GM12874 (cell line): ENCODE measurements at regions not wholly inside any gene's neighbourhood (a gene's known extent, or its start where the extent isn't known, plus 50 kb on each side); places are given as distances from the start of the nearest gene placed in this dataset.

Source experiments
- TF ChIP-seq, protein P1 (sequence below): IDR thresholded peaks from 2 replicates; pipeline ENCODE4 v1.5.1; 2011; ENCODE audit warnings: low read depth, mild to moderate bottlenecking, control low read depth, low read length, moderate library complexity; ENCODE audit not compliant: insufficient read depth

DNA sequence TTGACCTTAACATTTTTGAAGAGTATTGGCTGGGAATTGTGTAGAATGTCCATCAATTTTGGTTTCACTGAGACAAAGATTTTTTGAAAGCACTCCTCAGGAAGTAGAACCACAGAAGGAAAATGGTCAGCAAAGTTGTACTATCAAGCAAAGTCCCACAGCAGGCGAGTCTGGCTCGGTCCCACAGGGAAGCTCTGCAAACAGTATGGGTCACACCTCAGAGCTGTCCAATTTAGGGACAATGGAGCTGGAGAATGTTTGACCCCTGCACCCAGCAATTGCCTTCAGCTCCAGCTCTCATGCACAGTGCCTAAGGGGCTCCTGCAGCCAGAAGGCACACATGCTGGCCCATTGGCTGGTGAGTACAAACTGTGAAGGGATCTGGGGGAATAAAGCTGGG is 147.0 kb downstream of the MAFB start:
- TF ChIP-seq, protein P1, sequence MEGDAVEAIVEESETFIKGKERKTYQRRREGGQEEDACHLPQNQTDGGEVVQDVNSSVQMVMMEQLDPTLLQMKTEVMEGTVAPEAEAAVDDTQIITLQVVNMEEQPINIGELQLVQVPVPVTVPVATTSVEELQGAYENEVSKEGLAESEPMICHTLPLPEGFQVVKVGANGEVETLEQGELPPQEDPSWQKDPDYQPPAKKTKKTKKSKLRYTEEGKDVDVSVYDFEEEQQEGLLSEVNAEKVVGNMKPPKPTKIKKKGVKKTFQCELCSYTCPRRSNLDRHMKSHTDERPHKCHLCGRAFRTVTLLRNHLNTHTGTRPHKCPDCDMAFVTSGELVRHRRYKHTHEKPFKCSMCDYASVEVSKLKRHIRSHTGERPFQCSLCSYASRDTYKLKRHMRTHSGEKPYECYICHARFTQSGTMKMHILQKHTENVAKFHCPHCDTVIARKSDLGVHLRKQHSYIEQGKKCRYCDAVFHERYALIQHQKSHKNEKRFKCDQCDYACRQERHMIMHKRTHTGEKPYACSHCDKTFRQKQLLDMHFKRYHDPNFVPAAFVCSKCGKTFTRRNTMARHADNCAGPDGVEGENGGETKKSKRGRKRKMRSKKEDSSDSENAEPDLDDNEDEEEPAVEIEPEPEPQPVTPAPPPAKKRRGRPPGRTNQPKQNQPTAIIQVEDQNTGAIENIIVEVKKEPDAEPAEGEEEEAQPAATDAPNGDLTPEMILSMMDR, result no peak

DNA sequence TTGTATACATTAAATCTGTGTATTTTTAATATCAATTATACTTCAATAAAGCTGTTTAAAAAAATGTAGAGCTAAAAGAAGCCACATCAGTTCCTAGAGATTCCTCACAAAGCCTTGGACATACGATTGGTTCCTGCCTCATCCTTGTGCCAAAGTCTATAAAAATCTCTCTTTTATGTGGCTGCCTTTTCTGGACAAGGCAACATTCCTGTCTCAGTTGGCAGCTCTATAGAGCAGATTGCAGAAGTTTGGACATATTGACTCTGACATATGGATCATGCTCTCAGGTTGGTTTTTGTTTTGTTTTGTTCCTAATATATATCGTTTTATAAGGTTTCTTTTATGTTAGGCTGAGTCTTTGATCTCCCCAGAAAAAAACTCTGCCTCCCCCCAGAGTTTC is 148.9 kb downstream of the MAFB start:
- TF ChIP-seq, protein P1, result no peak

DNA sequence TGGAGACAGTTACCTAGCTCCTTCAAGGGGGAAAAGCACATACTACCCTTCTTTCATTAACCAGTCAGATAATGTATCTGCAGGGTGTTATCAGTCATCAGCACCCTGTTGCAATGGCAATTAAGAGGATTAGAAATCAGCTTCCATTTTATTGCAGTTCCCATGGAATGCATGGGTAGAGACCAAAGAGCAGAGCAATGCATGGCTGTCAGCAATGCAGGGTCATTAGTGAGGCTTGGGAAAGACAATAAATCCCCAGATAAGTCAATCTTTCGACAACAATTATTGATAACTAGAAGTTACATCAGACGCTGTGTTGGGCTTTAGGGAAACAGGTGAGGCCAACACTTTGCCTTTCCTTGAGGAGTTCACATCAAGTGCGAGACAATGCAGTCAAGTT is 150.9 kb downstream of the MAFB start:
- TF ChIP-seq, protein P1, result no peak

DNA sequence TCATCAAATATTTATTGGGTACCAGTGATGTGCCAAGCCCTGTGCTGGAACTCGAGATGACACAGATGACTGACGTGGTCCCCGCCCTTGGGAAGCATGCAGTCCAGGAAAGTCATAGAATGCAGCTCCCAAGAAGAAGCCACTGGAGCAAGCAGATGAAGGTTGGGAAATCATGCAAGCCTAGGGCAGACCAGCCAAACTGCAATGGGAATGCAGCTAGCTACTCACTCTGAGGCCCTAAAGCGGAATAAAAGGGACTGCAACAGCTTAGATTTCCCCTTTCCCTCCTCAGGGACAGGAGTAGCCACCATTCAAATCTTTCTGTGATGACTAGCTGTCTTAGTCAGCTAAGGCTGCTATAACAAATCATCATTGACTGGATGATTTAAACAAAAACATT is 152.2 kb downstream of the MAFB start:
- TF ChIP-seq, protein P1, result no peak

DNA sequence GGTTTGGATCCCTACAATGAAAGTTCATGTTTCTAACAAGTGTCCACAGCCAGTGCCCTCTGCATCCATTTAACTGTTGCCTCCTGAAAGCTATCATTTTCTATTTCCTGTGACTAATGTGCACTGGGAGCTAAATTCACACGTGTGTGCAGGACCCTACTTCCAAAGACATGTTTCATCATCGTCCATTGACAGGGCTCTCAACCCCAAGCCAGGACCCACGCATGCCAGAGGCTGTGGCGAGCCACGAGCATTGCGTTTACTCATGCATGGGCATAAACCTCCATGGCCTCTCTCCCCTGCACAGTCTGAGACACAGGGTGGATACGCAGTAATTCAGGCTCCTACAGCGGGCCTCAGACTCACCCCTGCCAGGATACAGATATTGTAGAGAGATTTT is 153.2 kb downstream of the MAFB start:
- TF ChIP-seq, protein P1, result no peak

DNA sequence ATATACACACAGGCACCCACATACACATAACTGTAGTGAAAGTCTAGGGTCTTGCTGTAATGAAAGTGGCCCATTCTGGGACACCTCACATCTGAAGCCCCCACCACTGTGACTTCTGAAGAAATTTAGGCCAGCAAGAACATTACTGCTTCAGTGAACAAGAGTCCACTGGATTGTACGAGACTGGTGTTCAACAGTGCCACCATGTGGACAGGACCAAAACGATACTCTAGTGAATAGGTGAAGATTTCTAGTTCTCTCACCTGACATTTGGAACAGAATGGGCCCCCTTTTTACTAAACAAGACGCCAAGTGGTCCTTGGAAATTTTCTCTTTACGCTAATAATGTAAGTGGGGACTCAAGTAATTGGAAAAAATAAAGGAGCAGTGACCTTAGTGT is 156.9 kb downstream of the MAFB start:
- TF ChIP-seq, protein P1, result 0 out of 2 replicates have a peak, but pooled peaks have one; percentile 13

DNA sequence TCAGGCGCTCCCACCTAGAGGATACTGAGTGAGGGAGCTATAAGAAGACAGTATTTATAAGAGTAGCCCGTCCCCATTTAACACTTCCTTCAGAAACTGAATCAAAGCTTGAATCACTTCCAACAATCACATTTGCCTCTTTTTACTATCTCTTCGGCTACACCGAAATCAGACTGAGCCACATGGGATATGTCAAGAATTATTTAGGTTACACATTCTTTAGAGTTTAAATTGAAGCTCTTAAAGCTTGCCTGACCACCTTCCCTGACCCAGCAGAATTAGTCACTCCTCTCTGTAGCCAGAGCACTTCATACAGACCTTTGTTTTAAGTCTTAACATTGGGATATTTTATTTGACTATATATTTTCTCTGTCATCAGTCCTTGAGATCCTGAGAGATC is 163.7 kb downstream of the MAFB start:
- TF ChIP-seq, protein P1, result no peak

DNA sequence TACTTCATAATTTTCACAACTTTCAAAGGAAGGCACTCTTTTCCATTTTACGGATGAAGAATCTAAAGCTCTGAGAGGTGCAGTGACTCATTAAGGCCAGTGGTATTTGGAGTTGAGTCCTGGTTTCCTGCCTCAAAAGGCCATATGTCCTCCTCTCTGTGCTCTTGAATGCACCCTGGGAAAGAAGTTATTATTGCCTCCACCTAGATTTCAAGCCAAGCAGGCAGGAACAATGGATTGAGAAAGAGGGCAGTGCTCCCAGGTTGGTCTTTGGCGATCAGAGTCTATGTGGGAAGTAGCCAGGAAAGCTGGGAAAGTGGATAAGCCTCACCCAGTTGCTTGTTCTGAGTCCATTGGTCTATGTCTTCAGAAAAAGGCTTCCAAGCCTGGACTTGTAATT is 165.0 kb downstream of the MAFB start:
- TF ChIP-seq, protein P1, result no peak
